Thyroid gland (tissue), 4 donors: ENCODE measurements at regions not wholly inside any gene's neighbourhood (a gene's known extent, or its start where the extent isn't known, plus 50 kb on each side); places are given as distances from the start of the nearest gene placed in this dataset.
"Not testable (repeated sequence)": the region's sequence is repeated elsewhere in the genome, so short reads cannot be mapped to it uniquely, and the experiment has no call there.

Experiments used
- DNase-seq, 2 donors: peaks; one replicate each; pipeline ENCODE4 v3.0.0-alpha.2; 2019
- H3K27ac ChIP-seq, 3 donors: fragments of 200-600 bp; sonication (generic); 1 replicate in 2 of 3; 2 replicates in 1 of 3; pipeline ENCODE4 v1.5.1; 2016 to 2019; ENCODE audit warnings: mild to moderate bottlenecking in 1 of 3, moderate library complexity in 1 of 3
- H3K27me3 ChIP-seq: fragments of 200-600 bp; sonication (generic); one replicate; pipeline ENCODE4 v1.5.1; 2019
- H3K36me3 ChIP-seq, 2 donors: fragments of 200-600 bp; sonication (generic); one replicate each; pipeline ENCODE4 v1.5.1; 2016 to 2019
- H3K4me1 ChIP-seq, 2 donors: fragments of 200-600 bp; sonication (generic); one replicate each; pipeline ENCODE4 v1.5.1; 2017 to 2019
- H3K4me3 ChIP-seq, 3 donors: fragments of 200-600 bp; sonication (generic); replicated peaks in 1 of 3; 1 replicate in 2 of 3; 2 replicates in 1 of 3; pipeline ENCODE4 v1.5.1; 2016; ENCODE audit warnings: mild to moderate bottlenecking in 1 of 3
- H3K9me3 ChIP-seq: fragments of 200-600 bp; sonication (generic); one replicate; pipeline ENCODE4 v1.5.1; 2017
- CTCF ChIP-seq, 6 experiments: fragments of 200-600 bp in 3 of 6; fragments of 450-650 bp in 3 of 6; sonication (generic) in 3 of 6; IDR thresholded peaks; one replicate each; pipeline ENCODE4 v1.5.1; 2016 to 2019; ENCODE audit warnings: antibody characterized with exemption in 6 of 6, mild to moderate bottlenecking in 2 of 6, inconsistent platforms in 1 of 6, moderate library complexity in 1 of 6
- POLR2A ChIP-seq, 2 donors: fragments of 450-650 bp; IDR thresholded peaks; one replicate each; pipeline ENCODE4 v1.6.1; 2017; ENCODE audit warnings: antibody characterized with exemption in 2 of 2, mild to moderate bottlenecking in 2 of 2, moderate library complexity in 1 of 2
- WGBS, 2 donors: methylation state at CpG; one replicate each; pipeline ENCODE4 v1.1.5; 2017; 5-methylcytosine and 5-hydroxymethylcytosine counted together
- intact Hi-C: fragments of 100-400 bp; cut with DNase I; formaldehyde crosslinking; loops from one replicate; pipeline ENCODE4 v1.15.1; 2023

- Histone ChIP-seq H3K9me3 (no peaks in the 10 kb centered on the region), H3K4me1 (no peaks in the 10 kb centered on the region), H3K36me3 (no peaks in the 10 kb centered on the region), H3K4me3 (no peak overlapping the region), H3K27me3 (no peaks in the 10 kb centered on the region), H3K27ac (no peak overlapping the region)
- intact Hi-C loops = no loop called here
- no peak for DNase-seq
- TF ChIP-seq POLR2A (IDR thresholded peaks at IDR 0.05) = no peak
- no peak for TF ChIP-seq CTCF (IDR thresholded peaks at IDR 0.05)
- WGBS, 2 donors = 69 to 73% methylated on average over 8 of the region's 8 CpGs
These were observed 985.6 kb upstream of the PCDH7 start for GRCh38 chr4:29734343-29735213.

GRCh38 chr4:29756966-29757365, 963.2 kb upstream of the PCDH7 start:
- Histone ChIP-seq H3K4me1 (no peaks in the 10 kb centered on the region), H3K27ac (no peak overlapping the region), H3K9me3 (no peaks in the 10 kb centered on the region), H3K27me3 (no peaks in the 10 kb centered on the region), H3K36me3 (no peaks in the 10 kb centered on the region), H3K4me3 (no peak overlapping the region)
- WGBS, 2 donors = 76 to 92% methylated on average over 3 of the region's 3 CpGs
- intact Hi-C loops = no loop called here
- no peak for DNase-seq
- TF ChIP-seq POLR2A (IDR thresholded peaks at IDR 0.05) = no peak
- no peak for TF ChIP-seq CTCF (IDR thresholded peaks at IDR 0.05)

GRCh38 chr4:29762151-29762550, 958.0 kb upstream of the PCDH7 start:
- TF ChIP-seq POLR2A (IDR thresholded peaks at IDR 0.05) (no peak), CTCF (IDR thresholded peaks at IDR 0.05) (no peak)

GRCh38 chr4:29770627-29771026, 949.5 kb upstream of the PCDH7 start:
- Histone ChIP-seq H3K27ac (no peak overlapping the region), H3K27me3 (no peaks in the 10 kb centered on the region), H3K4me1 (no peaks in the 10 kb centered on the region), H3K4me3 (no peak overlapping the region), H3K9me3 (no peaks in the 10 kb centered on the region), H3K36me3 (no peaks in the 10 kb centered on the region)
- intact Hi-C loops = no loop called here
- no peak for DNase-seq
- TF ChIP-seq CTCF (IDR thresholded peaks at IDR 0.05) (no peak), POLR2A (IDR thresholded peaks at IDR 0.05) (no peak)
- WGBS, 2 donors = 86% methylated on average over 2 of the region's 2 CpGs

More at GRCh38 chr4:29762151-29762550, 958.0 kb upstream of the PCDH7 start:
- no peaks in the 10 kb centered on the region for H3K36me3 ChIP-seq
- no peaks in the 10 kb centered on the region for H3K9me3 ChIP-seq
- H3K27me3 ChIP-seq = no peaks in the 10 kb centered on the region
- 87 to 93% methylated on average over 2 of the region's 2 CpGs for WGBS, 2 donors
- intact Hi-C loops = no loop called here
- H3K4me1 ChIP-seq = no peaks in the 10 kb centered on the region
- no peak for DNase-seq
- H3K27ac ChIP-seq = no peak overlapping the region
- H3K4me3 ChIP-seq = no peak overlapping the region

- H3K36me3 ChIP-seq, H3K27ac ChIP-seq, H3K4me1 ChIP-seq, H3K27me3 ChIP-seq, intact Hi-C loops, H3K4me3 ChIP-seq, DNase-seq, H3K9me3 ChIP-seq: not testable (repeated sequence)
- WGBS, 2 donors = 73 to 81% methylated on average over 2 of the region's 2 CpGs
These were observed 932.0 kb upstream of the PCDH7 start for GRCh38 chr4:29788123-29788522.
